Smooth muscle cell (in vitro differentiated cells): ENCODE measurements at regions not wholly inside any gene's neighbourhood (a gene's known extent, or its start where the extent isn't known, plus 50 kb on each side); places are given as distances from the start of the nearest gene placed in this dataset.

Experiments
- DNase-seq: peaks from one replicate; lab custom pipeline; 2025; ENCODE audit not compliant: unreplicated experiment; lab: John Stamatoyannopoulos, UW
- H2AFZ ChIP-seq: fragments of 200-600 bp; sonication (generic); 2 replicates; pipeline ENCODE4 v1.6.0; 2016; ENCODE audit warnings: antibody characterized with exemption, low read depth, mild to moderate bottlenecking
- H3F3A ChIP-seq: fragments of 200-600 bp; sonication (generic); 2 replicates; pipeline ENCODE4 v1.6.0; 2017; ENCODE audit warnings: antibody characterized with exemption, low read depth
- H3K27ac ChIP-seq: fragments of 200-600 bp; sonication (generic); 2 replicates; pipeline ENCODE4 v1.5.1; 2016; ENCODE audit warnings: low read depth, mild to moderate bottlenecking
- H3K27me3 ChIP-seq: fragments of 200-600 bp; sonication (generic); 2 replicates; pipeline ENCODE4 v1.6.1; 2016; ENCODE audit warnings: low read depth, mild to moderate bottlenecking
- H3K36me3 ChIP-seq: fragments of 200-600 bp; sonication (generic); 2 replicates; pipeline ENCODE4 v1.5.1; 2016; ENCODE audit warnings: low read depth
- H3K4me1 ChIP-seq: fragments of 200-600 bp; sonication (generic); 2 replicates; pipeline ENCODE4 v1.5.1; 2016; ENCODE audit warnings: low read depth
- H3K4me2 ChIP-seq: fragments of 200-600 bp; sonication (generic); 2 replicates; pipeline ENCODE4 v1.6.0; 2016; ENCODE audit warnings: mild to moderate bottlenecking
- H3K4me3 ChIP-seq: fragments of 200-600 bp; sonication (generic); 2 replicates; pipeline ENCODE4 v1.5.1; 2016; ENCODE audit warnings: mild to moderate bottlenecking
- H3K79me2 ChIP-seq: fragments of 200-600 bp; sonication (generic); 2 replicates; pipeline ENCODE4 v1.6.0; 2016; ENCODE audit warnings: low read depth, mild to moderate bottlenecking
- H3K9ac ChIP-seq: fragments of 200-600 bp; sonication (generic); 2 replicates; pipeline ENCODE4 v1.6.0; 2016; ENCODE audit warnings: low read depth
- H3K9me3 ChIP-seq: fragments of 200-600 bp; sonication (generic); replicated peaks from 2 replicates; pipeline ENCODE4 v1.5.1; 2016; ENCODE audit warnings: low read depth
- H4K20me1 ChIP-seq: fragments of 200-600 bp; sonication (generic); 2 replicates; pipeline ENCODE4 v1.6.0; 2016; ENCODE audit warnings: low read depth
- WGBS: methylation state at CpG from one replicate; pipeline ENCODE4 v1.1.7; 2016; ENCODE audit warnings: low lambda C conversion rate; 5-methylcytosine and 5-hydroxymethylcytosine counted together
- TF ChIP-seq, protein P1 (sequence below): fragments of 200-600 bp; sonication (generic); IDR thresholded peaks from 2 replicates; pipeline ENCODE4 v1.5.1; 2017; ENCODE audit warnings: borderline replicate concordance, mild to moderate bottlenecking, antibody characterized with exemption; ENCODE audit not compliant: insufficient read depth, poor library complexity, severe bottlenecking

DNA sequence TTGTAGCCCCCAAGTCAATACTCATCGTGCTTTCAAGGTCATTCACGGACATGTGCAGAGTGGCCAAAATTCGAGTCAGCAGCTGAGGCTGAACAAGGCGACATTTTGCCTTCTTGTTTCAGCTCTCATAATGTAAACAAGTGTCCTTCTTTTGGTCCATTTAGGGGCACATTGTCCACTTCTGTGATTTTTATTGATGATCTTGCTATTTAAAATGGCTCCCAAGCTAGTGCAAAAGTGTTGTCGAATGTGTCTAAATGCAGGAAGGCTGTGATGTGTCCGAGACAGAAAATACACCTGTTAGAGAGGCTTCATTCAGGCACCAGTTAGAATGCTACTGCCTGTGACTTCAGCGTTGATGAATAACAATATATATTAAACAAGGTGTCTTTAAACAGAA, 405.9 kb downstream of the IRS2 start:
- Histone ChIP-seq H3K4me2 (no peak overlapping the region), H3K9me3 (no peaks in the 10 kb centered on the region), H3K27ac (no peak overlapping the region), H3K9ac (no peak overlapping the region), H3K36me3 (no peaks in the 10 kb centered on the region), H3F3A (peaks cover 6% of the 10 kb centered on the region), H3K4me1 (no peaks in the 10 kb centered on the region), H3K27me3 (no peaks in the 10 kb centered on the region), H2AFZ (no peak overlapping the region), H3K4me3 (no peak overlapping the region), H3K79me2 (no peaks in the 10 kb centered on the region), H4K20me1 (no peaks in the 10 kb centered on the region)
- no peak for DNase-seq
- TF ChIP-seq, protein P1, sequence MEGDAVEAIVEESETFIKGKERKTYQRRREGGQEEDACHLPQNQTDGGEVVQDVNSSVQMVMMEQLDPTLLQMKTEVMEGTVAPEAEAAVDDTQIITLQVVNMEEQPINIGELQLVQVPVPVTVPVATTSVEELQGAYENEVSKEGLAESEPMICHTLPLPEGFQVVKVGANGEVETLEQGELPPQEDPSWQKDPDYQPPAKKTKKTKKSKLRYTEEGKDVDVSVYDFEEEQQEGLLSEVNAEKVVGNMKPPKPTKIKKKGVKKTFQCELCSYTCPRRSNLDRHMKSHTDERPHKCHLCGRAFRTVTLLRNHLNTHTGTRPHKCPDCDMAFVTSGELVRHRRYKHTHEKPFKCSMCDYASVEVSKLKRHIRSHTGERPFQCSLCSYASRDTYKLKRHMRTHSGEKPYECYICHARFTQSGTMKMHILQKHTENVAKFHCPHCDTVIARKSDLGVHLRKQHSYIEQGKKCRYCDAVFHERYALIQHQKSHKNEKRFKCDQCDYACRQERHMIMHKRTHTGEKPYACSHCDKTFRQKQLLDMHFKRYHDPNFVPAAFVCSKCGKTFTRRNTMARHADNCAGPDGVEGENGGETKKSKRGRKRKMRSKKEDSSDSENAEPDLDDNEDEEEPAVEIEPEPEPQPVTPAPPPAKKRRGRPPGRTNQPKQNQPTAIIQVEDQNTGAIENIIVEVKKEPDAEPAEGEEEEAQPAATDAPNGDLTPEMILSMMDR: no peak
- WGBS: 98% methylated on average over 7 of the region's 7 CpGs

- H2AFZ ChIP-seq: no peak overlapping the region
- H3K27me3 ChIP-seq: no peaks in the 10 kb centered on the region
- H3K9ac ChIP-seq: no peak overlapping the region
- no peak for DNase-seq
- no peak overlapping the region for H3K27ac ChIP-seq
- H3K4me2 ChIP-seq: no peak overlapping the region
- H3K36me3 ChIP-seq: no peaks in the 10 kb centered on the region
- 80% methylated on average over 3 of the region's 3 CpGs for WGBS
- no peaks in the 10 kb centered on the region for H3K79me2 ChIP-seq
- no peak overlapping the region for H3K4me3 ChIP-seq
- no peaks in the 10 kb centered on the region for H4K20me1 ChIP-seq
- TF ChIP-seq, protein P1: no peak
- no peaks in the 10 kb centered on the region for H3K4me1 ChIP-seq
- H3K9me3 ChIP-seq: no peaks in the 10 kb centered on the region
- peaks cover 6% of the 10 kb centered on the region for H3F3A ChIP-seq
These were observed 406.5 kb downstream of the IRS2 start for GRCh38 chr13:109379930-109380329.

DNA sequence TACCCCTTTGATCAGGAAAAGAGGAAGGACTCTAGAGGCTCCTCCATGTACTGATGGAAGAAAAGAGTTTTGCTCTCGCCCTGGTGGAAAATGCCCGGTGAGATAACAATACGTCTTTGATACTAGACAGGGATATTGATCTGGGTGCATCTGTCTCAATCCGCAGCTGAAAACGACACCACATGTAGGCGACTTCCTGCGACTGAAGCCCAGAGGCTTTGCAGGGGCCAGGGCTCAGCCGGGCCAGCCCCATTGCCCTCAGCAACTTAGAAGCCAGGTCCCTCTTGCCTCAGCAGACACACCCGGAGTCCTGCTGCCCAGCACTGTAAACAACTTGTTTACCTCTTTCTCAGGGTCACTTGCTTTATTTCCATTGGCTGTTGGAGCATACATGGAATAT, 409.4 kb downstream of the IRS2 start:
- no peak for DNase-seq

More for the DNA sequence above, 409.4 kb downstream of the IRS2 start:
- no peaks in the 10 kb centered on the region for H4K20me1 ChIP-seq
- WGBS: 85% methylated on average over 9 of the region's 9 CpGs
- no peaks in the 10 kb centered on the region for H3K4me1 ChIP-seq
- H3K4me3 ChIP-seq: no peak overlapping the region
- H3K79me2 ChIP-seq: no peaks in the 10 kb centered on the region
- peaks cover 6% of the 10 kb centered on the region for H3F3A ChIP-seq
- H3K9me3 ChIP-seq: no peaks in the 10 kb centered on the region
- no peak overlapping the region for H3K9ac ChIP-seq
- no peak overlapping the region for H3K4me2 ChIP-seq
- no peak overlapping the region for H2AFZ ChIP-seq
- no peaks in the 10 kb centered on the region for H3K36me3 ChIP-seq
- TF ChIP-seq, protein P1: no peak
- H3K27me3 ChIP-seq: no peaks in the 10 kb centered on the region
- no peak overlapping the region for H3K27ac ChIP-seq
